ENCODE measurements at regions not wholly inside any gene's neighbourhood (a gene's known extent, or its start where the extent isn't known, plus 50 kb on each side); places are given as distances from the start of the nearest gene placed in this dataset.

DNA sequence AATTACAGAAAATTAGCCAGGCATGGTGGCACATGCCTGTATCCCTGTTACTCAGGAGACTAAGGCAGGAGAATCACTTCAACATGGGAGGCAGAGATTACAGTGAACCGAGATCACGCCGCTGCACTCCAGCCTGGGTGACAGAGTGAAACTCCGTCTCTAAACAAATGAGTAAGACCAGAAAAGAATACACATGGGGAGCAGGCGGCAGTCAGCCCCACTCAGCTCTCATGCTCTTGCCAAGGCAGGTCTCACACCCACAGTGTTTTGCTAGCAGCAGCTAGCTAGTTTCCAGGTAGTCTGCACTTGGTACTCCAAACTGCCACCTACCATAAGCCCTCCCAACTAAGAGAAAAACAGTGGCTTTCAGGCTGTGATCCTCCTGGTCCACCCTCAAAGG, 722.3 kb upstream of the CTNND2 start:
- TF ChIP-seq, protein P1, sequence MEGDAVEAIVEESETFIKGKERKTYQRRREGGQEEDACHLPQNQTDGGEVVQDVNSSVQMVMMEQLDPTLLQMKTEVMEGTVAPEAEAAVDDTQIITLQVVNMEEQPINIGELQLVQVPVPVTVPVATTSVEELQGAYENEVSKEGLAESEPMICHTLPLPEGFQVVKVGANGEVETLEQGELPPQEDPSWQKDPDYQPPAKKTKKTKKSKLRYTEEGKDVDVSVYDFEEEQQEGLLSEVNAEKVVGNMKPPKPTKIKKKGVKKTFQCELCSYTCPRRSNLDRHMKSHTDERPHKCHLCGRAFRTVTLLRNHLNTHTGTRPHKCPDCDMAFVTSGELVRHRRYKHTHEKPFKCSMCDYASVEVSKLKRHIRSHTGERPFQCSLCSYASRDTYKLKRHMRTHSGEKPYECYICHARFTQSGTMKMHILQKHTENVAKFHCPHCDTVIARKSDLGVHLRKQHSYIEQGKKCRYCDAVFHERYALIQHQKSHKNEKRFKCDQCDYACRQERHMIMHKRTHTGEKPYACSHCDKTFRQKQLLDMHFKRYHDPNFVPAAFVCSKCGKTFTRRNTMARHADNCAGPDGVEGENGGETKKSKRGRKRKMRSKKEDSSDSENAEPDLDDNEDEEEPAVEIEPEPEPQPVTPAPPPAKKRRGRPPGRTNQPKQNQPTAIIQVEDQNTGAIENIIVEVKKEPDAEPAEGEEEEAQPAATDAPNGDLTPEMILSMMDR (IDR thresholded peaks at IDR 0.05) = no peak
- TF ChIP-seq POLR2A (IDR thresholded peaks at IDR 0.05) = no peak
- no peak overlapping the region for H3K4me3 ChIP-seq

DNA sequence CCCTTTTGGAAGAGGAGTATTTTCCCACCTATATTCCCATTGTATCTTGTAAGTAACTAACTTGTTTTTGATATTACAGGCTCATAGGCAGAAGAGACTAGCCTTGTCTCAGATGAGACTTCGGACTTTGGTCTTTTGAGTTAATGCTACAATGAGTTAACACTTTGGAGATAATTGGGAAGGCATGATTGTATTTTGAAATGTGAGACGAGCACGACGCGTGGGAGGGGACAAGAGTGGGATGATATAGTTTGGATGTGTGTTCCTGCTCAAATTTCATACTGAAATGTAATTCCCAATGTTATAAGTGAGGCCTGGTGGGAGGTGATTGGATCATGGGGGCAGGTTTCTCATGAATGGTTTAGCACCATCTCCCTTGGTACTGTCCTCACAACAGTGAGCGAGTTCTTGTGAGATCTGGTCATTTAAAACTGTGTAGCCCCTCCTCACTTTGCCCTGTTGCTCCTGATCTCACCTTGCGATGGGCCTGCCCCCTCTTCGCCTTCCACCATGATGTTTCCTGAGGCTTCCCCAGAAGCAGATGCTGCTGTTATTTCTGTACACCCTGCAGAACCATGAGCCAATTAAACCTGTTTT, 721.5 kb upstream of the CTNND2 start:
- H3K9me3 ChIP-seq = no peaks in the 10 kb centered on the region
- no peak for DNase-seq

More for the DNA sequence above, 722.3 kb upstream of the CTNND2 start:
- Histone ChIP-seq H3K27ac (no peak overlapping the region), H3K27me3 (no peaks in the 10 kb centered on the region), H3K4me1 (no peaks in the 10 kb centered on the region), H3K9me3 (no peaks in the 10 kb centered on the region), H3K36me3 (no peaks in the 10 kb centered on the region)
- no peak for DNase-seq

DNA sequence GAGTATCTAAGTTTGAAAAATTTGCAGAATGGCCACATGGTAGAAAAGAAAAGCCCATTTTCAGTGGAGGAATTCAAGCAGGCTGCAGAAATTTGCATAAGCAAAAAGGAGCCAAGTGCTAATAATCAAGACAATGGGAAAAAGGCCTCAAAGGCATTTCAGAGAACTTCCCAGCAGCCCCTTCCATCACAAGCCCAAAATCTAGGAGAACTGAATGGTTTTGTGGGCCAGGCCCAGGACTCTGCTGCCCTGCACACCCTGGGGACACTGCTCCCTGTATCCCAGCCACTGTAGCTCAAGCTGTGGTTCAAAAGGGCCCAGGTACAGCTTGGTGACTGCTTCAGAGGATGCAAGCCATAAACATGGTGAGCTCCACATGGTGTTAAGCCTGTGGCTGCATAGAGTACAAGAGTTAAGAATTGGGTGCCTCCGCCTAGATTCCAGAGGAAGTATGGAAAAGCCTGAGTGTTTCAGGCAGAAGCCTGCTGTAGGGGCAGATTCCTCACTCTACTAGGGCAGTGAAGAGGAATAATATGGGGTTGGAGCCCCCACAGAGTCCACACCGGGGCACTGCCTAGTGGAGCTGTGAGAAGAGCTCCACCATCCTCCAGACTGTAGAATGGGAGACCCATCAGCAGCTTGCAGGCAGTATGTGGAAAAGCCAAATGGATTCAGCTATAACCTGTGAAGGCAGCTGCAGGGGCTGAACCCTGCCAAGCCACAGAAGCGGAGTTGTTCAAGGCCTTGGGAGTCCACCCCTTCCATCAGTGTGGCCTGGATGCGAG, 720.7 kb upstream of the CTNND2 start:
- Histone ChIP-seq H3K36me3 (no peaks in the 10 kb centered on the region), H3K4me1 (no peaks in the 10 kb centered on the region), H3K27me3 (no peaks in the 10 kb centered on the region), H3K27ac (no peak overlapping the region), H3K9me3 (no peaks in the 10 kb centered on the region), H3K4me3 (no peak overlapping the region)
- no peak for TF ChIP-seq POLR2A (IDR thresholded peaks at IDR 0.05)
- TF ChIP-seq, protein P1 (IDR thresholded peaks at IDR 0.05) = no peak
- no peak for DNase-seq

More for the DNA sequence above, 721.5 kb upstream of the CTNND2 start:
- no peak for TF ChIP-seq POLR2A (IDR thresholded peaks at IDR 0.05)
- H3K4me3 ChIP-seq = no peak overlapping the region
- no peaks in the 10 kb centered on the region for H3K27me3 ChIP-seq
- H3K4me1 ChIP-seq = no peaks in the 10 kb centered on the region
- no peaks in the 10 kb centered on the region for H3K36me3 ChIP-seq
- no peak overlapping the region for H3K27ac ChIP-seq

DNA sequence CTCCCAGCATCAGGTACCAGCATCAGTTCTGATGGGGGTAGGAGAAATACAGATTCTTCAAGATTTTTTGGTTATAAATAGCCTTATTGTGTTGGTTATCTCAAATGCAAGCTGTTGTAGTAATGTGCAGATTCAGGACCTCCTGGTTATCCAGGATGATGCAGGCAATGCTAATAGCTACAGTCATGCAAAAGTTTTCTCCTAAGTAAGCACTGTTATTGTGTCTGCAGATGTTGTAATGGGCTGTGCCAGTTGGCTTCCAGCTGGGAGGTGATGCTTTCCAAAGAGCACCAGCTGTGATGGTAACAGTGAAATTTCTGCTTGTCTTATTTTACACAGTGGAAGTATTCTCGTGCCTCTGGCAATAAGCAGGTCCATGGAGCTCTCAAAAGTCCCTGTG, 719.2 kb upstream of the CTNND2 start:
- Histone ChIP-seq H3K4me1 (no peaks in the 10 kb centered on the region), H3K9me3 (no peaks in the 10 kb centered on the region), H3K36me3 (no peaks in the 10 kb centered on the region), H3K27me3 (no peaks in the 10 kb centered on the region), H3K4me3 (no peak overlapping the region), H3K27ac (no peak overlapping the region)
- DNase-seq = no peak
- TF ChIP-seq, protein P1 (IDR thresholded peaks at IDR 0.05) = no peak

DNA sequence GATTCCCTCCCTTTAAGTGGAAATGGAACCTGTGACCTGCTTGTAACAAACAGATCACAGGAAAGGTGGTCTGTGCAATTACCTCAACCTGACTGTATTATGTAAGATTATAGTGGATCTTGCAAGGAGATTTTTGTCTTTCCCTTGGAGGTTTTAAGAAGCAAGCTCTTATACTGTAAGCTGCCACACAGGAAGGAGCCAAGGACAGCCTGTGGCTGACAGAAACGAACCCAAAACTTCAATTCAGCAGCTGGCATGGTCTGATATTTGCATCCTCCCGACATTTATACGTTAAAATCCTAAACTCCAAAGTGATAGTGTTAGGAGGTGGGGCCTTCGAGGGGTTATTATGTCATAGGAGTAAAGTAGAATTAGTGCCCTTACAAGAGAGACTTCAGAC, 711.8 kb upstream of the CTNND2 start:
- Histone ChIP-seq H3K36me3 (no peaks in the 10 kb centered on the region), H3K27me3 (no peaks in the 10 kb centered on the region), H3K4me3 (no peak overlapping the region), H3K9me3 (no peaks in the 10 kb centered on the region), H3K27ac (no peak overlapping the region), H3K4me1 (no peaks in the 10 kb centered on the region)
- DNase-seq = no peak
- no peak for TF ChIP-seq POLR2A (IDR thresholded peaks at IDR 0.05)
- TF ChIP-seq, protein P1 (IDR thresholded peaks at IDR 0.05) = no peak

DNA sequence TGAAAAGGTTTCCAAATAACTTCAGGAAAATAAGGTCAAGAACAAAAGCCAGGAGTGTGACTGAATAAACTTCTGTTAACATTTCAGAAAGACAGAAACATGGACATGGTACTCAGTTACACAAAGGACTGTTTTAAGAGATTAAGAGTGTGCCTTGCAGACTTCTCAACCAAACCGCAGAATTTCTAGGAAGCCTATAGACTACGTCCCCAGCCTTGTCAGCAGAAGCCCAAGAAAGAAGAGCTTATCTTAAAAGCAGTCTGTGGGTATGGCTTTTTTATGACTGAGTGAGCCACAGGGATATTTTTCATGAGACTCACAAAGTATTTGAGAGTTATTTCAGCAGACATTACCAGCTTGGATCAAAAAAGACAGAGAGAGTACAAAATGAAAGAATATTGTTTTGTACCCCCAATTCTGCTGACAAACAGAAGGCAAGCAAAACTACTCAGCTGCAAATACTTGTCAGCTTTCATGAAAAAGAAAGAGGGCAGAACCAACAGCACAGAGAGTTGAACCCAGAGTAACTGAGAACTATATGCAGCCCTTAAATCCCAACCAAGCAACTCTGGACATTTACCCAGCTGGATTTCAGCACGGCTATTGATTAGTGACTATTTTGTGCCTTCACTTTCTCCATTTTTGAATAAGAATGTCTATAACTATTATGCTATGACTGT, 711.0 kb upstream of the CTNND2 start:
- no peak overlapping the region for H3K4me3 ChIP-seq
- TF ChIP-seq POLR2A (IDR thresholded peaks at IDR 0.05) = no peak
- TF ChIP-seq, protein P1 (IDR thresholded peaks at IDR 0.05) = no peak
- no peaks in the 10 kb centered on the region for H3K4me1 ChIP-seq
- H3K27ac ChIP-seq = no peak overlapping the region
- H3K36me3 ChIP-seq = no peaks in the 10 kb centered on the region
- no peaks in the 10 kb centered on the region for H3K27me3 ChIP-seq
- H3K9me3 ChIP-seq = peaks cover 0 to under 1% (median 0%) of the 10 kb centered on the region in 4 donors
- DNase-seq = no peak

Measured in Peyer's patch (tissue), 4 donors.